ENCODE measurements at regions not wholly inside any gene's neighbourhood (a gene's known extent, or its start where the extent isn't known, plus 50 kb on each side); places are given as distances from the start of the nearest gene placed in this dataset.

- WGBS, 2 donors = 86 to 99% methylated on average over 4 of the region's 4 CpGs
- H3K9me3 ChIP-seq = no peaks in the 10 kb centered on the region
- TF ChIP-seq, protein P1, sequence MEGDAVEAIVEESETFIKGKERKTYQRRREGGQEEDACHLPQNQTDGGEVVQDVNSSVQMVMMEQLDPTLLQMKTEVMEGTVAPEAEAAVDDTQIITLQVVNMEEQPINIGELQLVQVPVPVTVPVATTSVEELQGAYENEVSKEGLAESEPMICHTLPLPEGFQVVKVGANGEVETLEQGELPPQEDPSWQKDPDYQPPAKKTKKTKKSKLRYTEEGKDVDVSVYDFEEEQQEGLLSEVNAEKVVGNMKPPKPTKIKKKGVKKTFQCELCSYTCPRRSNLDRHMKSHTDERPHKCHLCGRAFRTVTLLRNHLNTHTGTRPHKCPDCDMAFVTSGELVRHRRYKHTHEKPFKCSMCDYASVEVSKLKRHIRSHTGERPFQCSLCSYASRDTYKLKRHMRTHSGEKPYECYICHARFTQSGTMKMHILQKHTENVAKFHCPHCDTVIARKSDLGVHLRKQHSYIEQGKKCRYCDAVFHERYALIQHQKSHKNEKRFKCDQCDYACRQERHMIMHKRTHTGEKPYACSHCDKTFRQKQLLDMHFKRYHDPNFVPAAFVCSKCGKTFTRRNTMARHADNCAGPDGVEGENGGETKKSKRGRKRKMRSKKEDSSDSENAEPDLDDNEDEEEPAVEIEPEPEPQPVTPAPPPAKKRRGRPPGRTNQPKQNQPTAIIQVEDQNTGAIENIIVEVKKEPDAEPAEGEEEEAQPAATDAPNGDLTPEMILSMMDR (IDR thresholded peaks at IDR 0.05) = no peak
- no peak for TF ChIP-seq POLR2A (IDR thresholded peaks at IDR 0.05)
- no peak for DNase-seq
- H3K4me3 ChIP-seq = no peak overlapping the region
- no peaks in the 10 kb centered on the region for H3K36me3 ChIP-seq (ENCODE audit: low read depth, missing control alignments)
- intact Hi-C loops (cut with DNase I; ENCODE audit: low total_unique reads) = no loop called here
- H3K27ac ChIP-seq = no peak overlapping the region
- no peaks in the 10 kb centered on the region for H3K27me3 ChIP-seq
- H3K4me1 ChIP-seq = no peaks in the 10 kb centered on the region
These were observed 161.5 kb upstream of the CTNNB1 start for GRCh38 chr3:41037651-41038334.

DNA sequence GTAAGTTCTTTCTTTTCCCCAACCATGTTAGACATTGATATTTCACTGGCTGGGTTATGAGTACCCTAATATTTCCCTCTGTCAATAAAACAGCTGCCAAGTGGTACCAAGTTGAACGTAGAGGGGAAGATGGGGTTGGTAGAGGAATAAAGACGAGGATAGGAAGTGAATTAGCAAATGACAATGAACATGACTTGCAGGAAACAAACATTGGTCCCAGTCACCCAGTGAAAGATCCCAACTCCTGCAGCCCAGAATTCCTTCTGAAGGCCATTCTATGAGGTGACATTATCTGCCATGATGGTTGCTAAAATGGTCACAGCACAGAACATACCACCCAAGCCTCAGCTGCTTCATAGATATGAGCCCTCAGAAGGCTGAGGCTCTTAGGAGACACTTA, 159.0 kb upstream of the CTNNB1 start:
- intact Hi-C loops (cut with DNase I; ENCODE audit: low total_unique reads) = no loop called here
- no peaks in the 10 kb centered on the region for H3K36me3 ChIP-seq (ENCODE audit: low read depth, missing control alignments)
- no peaks in the 10 kb centered on the region for H3K27me3 ChIP-seq
- 84 to 91% methylated on average over 2 of the region's 2 CpGs for WGBS, 2 donors
- no peak overlapping the region for H3K4me3 ChIP-seq
- TF ChIP-seq POLR2A (IDR thresholded peaks at IDR 0.05) = no peak
- TF ChIP-seq, protein P1 (IDR thresholded peaks at IDR 0.05) = no peak
- no peak for DNase-seq
- H3K4me1 ChIP-seq = no peaks in the 10 kb centered on the region
- H3K27ac ChIP-seq = no peak overlapping the region
- H3K9me3 ChIP-seq = no peaks in the 10 kb centered on the region

GRCh38 chr3:41041462-41041861, 157.8 kb upstream of the CTNNB1 start:
- no peak overlapping the region for H3K27ac ChIP-seq
- H3K4me3 ChIP-seq = no peak overlapping the region
- TF ChIP-seq, protein P1 (IDR thresholded peaks at IDR 0.05) = no peak
- TF ChIP-seq POLR2A (IDR thresholded peaks at IDR 0.05) = no peak
- DNase-seq = no peak
- no peaks in the 10 kb centered on the region for H3K4me1 ChIP-seq
- intact Hi-C loops (cut with DNase I; ENCODE audit: low total_unique reads) = no loop called here
- no peaks in the 10 kb centered on the region for H3K27me3 ChIP-seq
- WGBS, 2 donors = 68 to 77% methylated on average over 4 of the region's 4 CpGs
- no peaks in the 10 kb centered on the region for H3K36me3 ChIP-seq (ENCODE audit: low read depth, missing control alignments)
- H3K9me3 ChIP-seq = no peaks in the 10 kb centered on the region

- TF ChIP-seq, protein P1 (IDR thresholded peaks at IDR 0.05) = no peak
- no peak for TF ChIP-seq POLR2A (IDR thresholded peaks at IDR 0.05)
- WGBS, 2 donors = 88 to 95% methylated on average over 1 of the region's 1 CpG
- Histone ChIP-seq H3K27ac (no peak overlapping the region), H3K4me1 (no peaks in the 10 kb centered on the region), H3K27me3 (no peaks in the 10 kb centered on the region), H3K4me3 (no peak overlapping the region), H3K9me3 (no peaks in the 10 kb centered on the region), H3K36me3 (ENCODE audit: low read depth, missing control alignments) (no peaks in the 10 kb centered on the region)
- intact Hi-C loops (cut with DNase I; ENCODE audit: low total_unique reads) = no loop called here
- no peak for DNase-seq
These were observed 157.4 kb upstream of the CTNNB1 start for GRCh38 chr3:41041899-41042298.

DNA sequence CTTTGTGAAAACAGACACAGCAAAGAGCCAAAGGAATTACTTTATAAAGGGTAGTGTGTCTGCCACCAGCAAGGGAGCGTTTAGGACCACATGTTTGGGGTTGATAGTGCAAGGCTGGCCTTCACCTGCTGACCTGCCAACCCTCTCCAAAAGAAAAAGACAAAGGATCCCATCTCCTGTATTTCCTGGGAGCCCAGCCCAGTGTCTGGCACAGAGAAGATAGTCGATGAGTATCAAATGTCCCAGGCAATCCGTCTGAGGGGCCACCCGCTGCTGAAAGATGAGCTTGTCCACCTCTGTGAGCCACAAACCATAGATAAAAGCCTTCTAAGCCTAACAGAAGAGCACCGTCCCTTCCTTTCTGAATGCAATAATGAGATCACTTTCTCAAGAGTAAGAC, 154.8 kb upstream of the CTNNB1 start:
- Histone ChIP-seq H3K27me3 (no peaks in the 10 kb centered on the region), H3K27ac (no peak overlapping the region), H3K4me3 (no peak overlapping the region), H3K9me3 (no peaks in the 10 kb centered on the region), H3K36me3 (ENCODE audit: low read depth, missing control alignments) (no peaks in the 10 kb centered on the region), H3K4me1 (no peaks in the 10 kb centered on the region)
- intact Hi-C loops (cut with DNase I; ENCODE audit: low total_unique reads) = no loop called here
- WGBS, 2 donors = 70 to 71% methylated on average over 5 of the region's 5 CpGs
- TF ChIP-seq, protein P1 (IDR thresholded peaks at IDR 0.05) = no peak
- TF ChIP-seq POLR2A (IDR thresholded peaks at IDR 0.05) = no peak
- DNase-seq = no peak

Data from testis (tissue), 2 donors.